Heart right ventricle (tissue), 16 donors: ENCODE measurements at regions not wholly inside any gene's neighbourhood (a gene's known extent, or its start where the extent isn't known, plus 50 kb on each side); places are given as distances from the start of the nearest gene placed in this dataset.

ENCODE experiments used
- ATAC-seq, 8 donors: fragments of 200-7000 bp; cut with Tn5 transposase; one replicate each; pipeline ENCODE4 v1.9.1; 2020; ENCODE audit warnings: mild to moderate bottlenecking in 8 of 8, moderate library complexity in 8 of 8, moderate number of reproducible peaks in 1 of 8
- DNase-seq, 2 donors: peaks; one replicate each; pipeline ENCODE4 v3.0.0-alpha.2; 2020
- H3K27ac ChIP-seq, 10 donors: fragments of 200-600 bp; sonication (generic) in 2 of 10; one replicate each; pipeline versions ENCODE4 v1.5.0 to v1.8.0; 2020 to 2022; ENCODE audit warnings: mild to moderate bottlenecking in 3 of 10
- H3K27me3 ChIP-seq, 7 donors: fragments of 200-600 bp; one replicate each; pipeline ENCODE4 v1.8.0; 2021 to 2022; ENCODE audit warnings: mild to moderate bottlenecking in 2 of 7
- H3K36me3 ChIP-seq, 9 donors: fragments of 200-600 bp; sonication (generic) in 1 of 9; one replicate each; pipeline versions ENCODE4 v1.5.0 to v1.8.0; 2020 to 2022; ENCODE audit warnings: mild to moderate bottlenecking in 2 of 9
- H3K4me1 ChIP-seq, 9 donors: fragments of 200-600 bp; sonication (generic) in 1 of 9; one replicate each; pipeline versions ENCODE4 v1.5.0 to v1.8.0; 2020 to 2022; ENCODE audit warnings: mild to moderate bottlenecking in 4 of 9
- H3K4me3 ChIP-seq, 10 donors: fragments of 200-600 bp; sonication (generic) in 2 of 10; one replicate each; pipeline versions ENCODE4 v1.5.0 to v1.8.0; 2020 to 2022; ENCODE audit warnings: mild to moderate bottlenecking in 7 of 10, moderate library complexity in 2 of 10
- H3K9me3 ChIP-seq, 11 donors: fragments of 200-600 bp in 10 of 11; sonication (generic) in 2 of 11; one replicate each; pipeline versions ENCODE4 v1.5.0 to v1.8.0; 2013 to 2022; ENCODE audit warnings: mild to moderate bottlenecking in 2 of 11, control low read depth in 1 of 11, moderate library complexity in 1 of 11
- CTCF ChIP-seq, 9 donors: fragments of 200-600 bp; sonication (generic) in 2 of 9; IDR thresholded peaks; one replicate each; pipeline versions ENCODE4 v1.5.0 to v1.8.0; 2021 to 2022; ENCODE audit warnings: antibody characterized with exemption in 9 of 9, mild to moderate bottlenecking in 5 of 9, moderate library complexity in 1 of 9
- WGBS, 2 donors: extraction: QIAGEN DNeasy Blood & Tissue Kit; methylation state at CpG; one replicate each; pipeline ENCODE4 v1.1.7; 2013; ENCODE audit warnings: inconsistent platforms in 1 of 2; 5-methylcytosine and 5-hydroxymethylcytosine counted together
- intact Hi-C, 10 donors: fragments of 100-400 bp; cut with DNase I; formaldehyde crosslinking; loops; one replicate each; pipeline versions ENCODE4 v1.11.1 to v1.14.2; 2022
- donor health status: Arrhythmogenic right ventricular cardiomyopathy.
- donor health status: ischemic (EF 13 %, LVEDD 7.1; RV severe dilation, severe dysfunction).
- donor health status: healthy with polysubstance abuse.
- donor health status: DM: no; HTN: yes; CAD: no.
- donor health status: DM: no; HTN: no; CAD: no.
- donor health status: ischemic (EF 25% LVEDD 6.9; RV normal size, moderate dysfunction).
- donor health status: ischemic (EF 25% LVEDD 5.7; RV mildly dilated, moderate dysfunction).
- donor health status: healthy.
- donor health status: DM: yes; HTN: yes; CAD: no.
- donor health status: Ischemic cardiomyopathy.
- donor health status: ischemic (EF 35%, LVEDD 5.7; RV mildly dilated, moderate dysfunction).
- donor health status: nonischemic (EF 11% LVEDD 7.7; RV severe dilation, severe dysfunction).
- donor health status: DM: yes; HTN: yes; CAD: no.
- donor health status: PGD.
- donor health status: ischemic (EF 29% LVEDD 5.4; RV normal size, mild dysfunction).
- donor health status: nonischemic (EF 23%, LVEDD 6.1; RV moderate dilation, normal function).

DNA sequence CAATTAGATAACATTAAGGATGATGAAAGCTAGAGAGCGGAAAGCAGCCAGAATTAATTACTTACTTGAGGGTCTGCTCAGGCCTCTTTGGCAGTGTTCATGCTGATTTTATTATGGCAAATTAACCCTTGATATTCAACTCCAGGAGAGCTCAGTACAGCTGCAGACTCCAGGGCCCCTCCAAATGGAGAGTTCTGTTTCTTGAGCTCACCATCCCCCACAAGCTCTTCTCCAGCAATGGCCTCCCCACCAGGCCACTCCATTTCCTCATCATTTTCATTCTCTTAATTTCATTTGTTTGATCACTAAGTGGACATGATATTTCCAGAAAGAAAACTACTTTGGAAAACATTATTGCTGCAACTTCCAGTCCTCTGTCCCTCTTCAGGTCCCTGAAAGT, 513.3 kb upstream of the NOX3 start:
- Histone ChIP-seq H3K36me3 (no peaks in the 10 kb centered on the region), H3K4me1 (no peaks in the 10 kb centered on the region), H3K9me3 (no peaks in the 10 kb centered on the region), H3K4me3 (no peak overlapping the region), H3K27ac (no peak overlapping the region), H3K27me3 (no peaks in the 10 kb centered on the region)
- 76 to 91% methylated on average over 1 of the region's 1 CpG for WGBS, 2 donors
- intact Hi-C loops = loop anchor here in 1 of 10 donors (5.0 kb wide), 1 partner anchor 512 kb away; the partner anchor contains the start of gene NOX3
- DNase-seq (no peak), ATAC-seq (no peak)
- no peak for TF ChIP-seq CTCF (IDR thresholded peaks at IDR 0.05)

GRCh38 chr6:155967322-155967721, 511.7 kb upstream of the NOX3 start:
- ATAC-seq (no peak), DNase-seq (no peak)
- 67 to 73% methylated on average over 3 of the region's 3 CpGs for WGBS, 2 donors
- Histone ChIP-seq H3K4me1 (no peaks in the 10 kb centered on the region), H3K36me3 (no peaks in the 10 kb centered on the region), H3K9me3 (no peaks in the 10 kb centered on the region), H3K4me3 (no peak overlapping the region), H3K27me3 (no peaks in the 10 kb centered on the region), H3K27ac (no peak overlapping the region)
- no peak for TF ChIP-seq CTCF (IDR thresholded peaks at IDR 0.05)
- intact Hi-C loops = loop anchor here in 1 of 10 donors (5.0 kb wide), 1 partner anchor 510 kb away; the partner anchor contains the start of gene NOX3

GRCh38 chr6:155964544-155964943, 508.9 kb upstream of the NOX3 start:
- Histone ChIP-seq H3K9me3 (no peaks in the 10 kb centered on the region), H3K27me3 (no peaks in the 10 kb centered on the region), H3K27ac (no peak overlapping the region), H3K4me3 (no peak overlapping the region), H3K4me1 (no peaks in the 10 kb centered on the region), H3K36me3 (no peaks in the 10 kb centered on the region)
- 80 to 82% methylated on average over 2 of the region's 2 CpGs for WGBS, 2 donors
- intact Hi-C loops = no loop called here
- DNase-seq (no peak), ATAC-seq (no peak)
- TF ChIP-seq CTCF (IDR thresholded peaks at IDR 0.05) = no peak

- 73 to 76% methylated on average over 1 of the region's 1 CpG for WGBS, 2 donors
- no peak overlapping the region for H3K27ac ChIP-seq
- ATAC-seq = no peak
Observed at GRCh38 chr6:155962276-155962675, 506.6 kb upstream of the NOX3 start.

More at GRCh38 chr6:155962276-155962675, 506.6 kb upstream of the NOX3 start:
- no peak for TF ChIP-seq CTCF (IDR thresholded peaks at IDR 0.05)
- no peaks in the 10 kb centered on the region for H3K4me1 ChIP-seq
- H3K27me3 ChIP-seq = no peaks in the 10 kb centered on the region
- no peak for DNase-seq
- H3K36me3 ChIP-seq = no peaks in the 10 kb centered on the region
- no peak overlapping the region for H3K4me3 ChIP-seq
- intact Hi-C loops = no loop called here
- H3K9me3 ChIP-seq = no peaks in the 10 kb centered on the region
